Panc1 (cell line): ENCODE measurements at regions not wholly inside any gene's neighbourhood (a gene's known extent, or its start where the extent isn't known, plus 50 kb on each side); places are given as distances from the start of the nearest gene placed in this dataset.

Experiments used
- ATAC-seq: fragments of 200-7000 bp; cut with Tn5 transposase; 2 replicates; pipeline ENCODE4 v1.9.1; 2020; ENCODE audit warnings: mild to moderate bottlenecking, moderate library complexity
- BruUV-seq: library from RNA; stranded (reverse); fragments of 400-500 nt; replicated peaks from 2 replicates; lab custom pipeline; 2021; lab: Mats Ljungman, UMichigan
- CTCF ChIA-PET: fragments of 300-600 bp; sonication (Branson Sonifier 250); formaldehyde crosslinking; loops from one replicate; lab custom pipeline; 2022; ENCODE audit warnings: antibody characterized with exemption; lab: Charles Lee
- POLR2A ChIA-PET: fragments of 300-600 bp; sonication (Branson Sonifier 250); formaldehyde crosslinking; loops from one replicate; lab custom pipeline; 2022; ENCODE audit warnings: antibody characterized with exemption; lab: Charles Lee
- DNase-seq: peaks from one replicate; pipeline ENCODE4 v3.0.0-alpha.2; 2010; ENCODE audit warnings: low read depth, low spot score
- H3K27ac ChIP-seq: 2 replicates; pipeline ENCODE4 v1.5.1; 2011; ENCODE audit warnings: mild to moderate bottlenecking, low read length, inconsistent platforms
- H3K27me3 ChIP-seq: fragments of 200-500 bp; sonication (Bioruptor generic); 2 replicates; pipeline ENCODE4 v1.6.0; 2014; ENCODE audit warnings: low read length, inconsistent platforms; ENCODE audit not compliant: control insufficient read depth, insufficient read depth
- H3K36me3 ChIP-seq: fragments of 200-500 bp; sonication (Bioruptor generic); 2 replicates; pipeline ENCODE4 v1.5.1; 2014; ENCODE audit warnings: inconsistent platforms, mild to moderate bottlenecking, low read length, moderate library complexity; ENCODE audit not compliant: control insufficient read depth, insufficient read depth
- H3K4me1 ChIP-seq: 2 replicates; pipeline ENCODE4 v1.5.1; 2011; ENCODE audit warnings: inconsistent platforms, mild to moderate bottlenecking, low read length, moderate library complexity; ENCODE audit not compliant: control insufficient read depth, insufficient read depth
- H3K4me3 ChIP-seq, 2 experiments: 2 replicates each; pipeline ENCODE4 v1.5.1; 2011 to 2012; ENCODE audit warnings: low read depth in 2 of 2, low read length in 2 of 2, mild to moderate bottlenecking in 2 of 2, inconsistent platforms in 1 of 2, moderate library complexity in 1 of 2
- H3K9me3 ChIP-seq: fragments of 200-500 bp; sonication (Bioruptor generic); 2 replicates; pipeline ENCODE4 v1.5.1; 2014; ENCODE audit warnings: low read depth, mild to moderate bottlenecking, inconsistent platforms, low read length, moderate library complexity; ENCODE audit not compliant: control insufficient read depth, insufficient read depth
- POLR2AphosphoS5 ChIP-seq: IDR thresholded peaks from 2 replicates; pipeline ENCODE4 v1.6.1; 2012; ENCODE audit warnings: mild to moderate bottlenecking, low read depth, low read length, moderate library complexity
- SIN3A ChIP-seq: IDR thresholded peaks from 2 replicates; pipeline ENCODE4 v1.6.1; 2012; ENCODE audit warnings: low read depth, mild to moderate bottlenecking, low read length, moderate library complexity, borderline replicate concordance; ENCODE audit not compliant: insufficient read depth
- TCF7L2 ChIP-seq: IDR thresholded peaks from 2 replicates; pipeline ENCODE4 v1.6.1; 2011; ENCODE audit warnings: mild to moderate bottlenecking, low read depth, low read length, inconsistent platforms
- in situ Hi-C: cut with HindIII; loops from 2 replicates; pipeline ENCODE4 v1.10.0; 2016; ENCODE audit warnings: low sequenced_read_pairs, low pct_unique_long_range_greater_than_20kb
- intact Hi-C: fragments of 100-400 bp; cut with micrococcal nuclease; formaldehyde crosslinking; loops from one replicate; pipeline ENCODE4 v1.10.0; 2022; ENCODE audit not compliant: unreplicated experiment
- TF ChIP-seq, protein P1 (sequence below), 2 experiments: IDR thresholded peaks; 2 replicates each; pipeline ENCODE4 v1.6.1; 2011 to 2012; ENCODE audit warnings: low read depth in 2 of 2, control low read depth in 1 of 2, low read length in 1 of 2, mild to moderate bottlenecking in 1 of 2, moderate library complexity in 1 of 2; ENCODE audit not compliant: insufficient read depth in 1 of 2
- TF ChIP-seq, protein P2 (sequence below): fragments of 450-650 bp; IDR thresholded peaks from 2 replicates; pipeline ENCODE4 v1.5.1; 2017; ENCODE audit warnings: mild to moderate bottlenecking

DNA sequence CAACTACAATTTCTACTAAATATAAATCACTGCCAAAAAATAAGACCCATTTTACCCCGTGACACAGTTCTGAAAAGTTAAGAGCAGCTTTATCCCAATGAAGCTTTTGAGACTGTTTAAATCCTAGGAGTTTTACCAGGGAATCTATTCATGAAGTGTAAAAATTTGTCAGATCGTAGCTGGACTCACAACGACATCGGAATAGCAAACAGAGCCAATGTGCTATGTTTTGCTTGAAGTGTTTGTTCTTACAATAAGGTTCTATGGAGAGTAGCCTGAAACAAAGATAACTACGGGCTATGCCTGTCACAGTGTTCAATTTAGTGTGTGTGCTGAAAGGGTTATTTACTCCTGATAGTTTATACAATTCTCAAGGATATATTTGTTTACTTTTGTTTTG lies 78.5 kb upstream of the L3MBTL4 start:
- no peaks in the 10 kb centered on the region for H3K9me3 ChIP-seq
- ATAC-seq (no peak), DNase-seq (no peak)
- no peak for TF ChIP-seq TCF7L2
- TF ChIP-seq SIN3A = no peak
- TF ChIP-seq POLR2AphosphoS5 = no peak
- POLR2A ChIA-PET = no interaction called here
- BruUV-seq = no TSS peak
- intact Hi-C loops (no loop called here), in situ Hi-C loops (no loop called here)
- CTCF ChIA-PET = no interaction called here
- no peak overlapping the region for H3K4me3 ChIP-seq
- no peak overlapping the region for H3K27ac ChIP-seq
- H3K36me3 ChIP-seq = no peaks in the 10 kb centered on the region
- no peaks in the 10 kb centered on the region for H3K4me1 ChIP-seq
- H3K27me3 ChIP-seq = no peaks in the 10 kb centered on the region

DNA sequence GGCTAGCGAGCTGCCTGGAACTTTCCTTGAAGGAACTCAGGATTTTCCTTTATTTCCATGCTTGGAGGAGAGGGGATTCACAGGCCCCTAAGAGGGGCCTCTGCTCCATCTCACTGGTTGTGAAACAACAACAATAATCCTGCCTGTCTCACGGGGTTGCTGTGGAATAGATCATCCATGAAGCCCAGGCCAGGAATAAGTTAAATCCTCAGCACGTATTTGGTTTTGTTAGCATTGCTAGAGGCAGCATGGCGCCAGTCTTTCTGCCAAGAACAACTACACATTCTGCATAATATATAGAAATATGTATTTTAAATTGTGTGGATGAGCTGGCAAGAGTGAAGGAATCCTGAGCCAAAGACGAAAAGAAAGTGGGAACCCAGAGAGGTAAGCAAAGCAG lies 80.8 kb upstream of the L3MBTL4 start:
- POLR2A ChIA-PET = no interaction called here
- no peaks in the 10 kb centered on the region for H3K9me3 ChIP-seq
- BruUV-seq = no TSS peak
- no peaks in the 10 kb centered on the region for H3K27me3 ChIP-seq
- TF ChIP-seq, protein P1, sequence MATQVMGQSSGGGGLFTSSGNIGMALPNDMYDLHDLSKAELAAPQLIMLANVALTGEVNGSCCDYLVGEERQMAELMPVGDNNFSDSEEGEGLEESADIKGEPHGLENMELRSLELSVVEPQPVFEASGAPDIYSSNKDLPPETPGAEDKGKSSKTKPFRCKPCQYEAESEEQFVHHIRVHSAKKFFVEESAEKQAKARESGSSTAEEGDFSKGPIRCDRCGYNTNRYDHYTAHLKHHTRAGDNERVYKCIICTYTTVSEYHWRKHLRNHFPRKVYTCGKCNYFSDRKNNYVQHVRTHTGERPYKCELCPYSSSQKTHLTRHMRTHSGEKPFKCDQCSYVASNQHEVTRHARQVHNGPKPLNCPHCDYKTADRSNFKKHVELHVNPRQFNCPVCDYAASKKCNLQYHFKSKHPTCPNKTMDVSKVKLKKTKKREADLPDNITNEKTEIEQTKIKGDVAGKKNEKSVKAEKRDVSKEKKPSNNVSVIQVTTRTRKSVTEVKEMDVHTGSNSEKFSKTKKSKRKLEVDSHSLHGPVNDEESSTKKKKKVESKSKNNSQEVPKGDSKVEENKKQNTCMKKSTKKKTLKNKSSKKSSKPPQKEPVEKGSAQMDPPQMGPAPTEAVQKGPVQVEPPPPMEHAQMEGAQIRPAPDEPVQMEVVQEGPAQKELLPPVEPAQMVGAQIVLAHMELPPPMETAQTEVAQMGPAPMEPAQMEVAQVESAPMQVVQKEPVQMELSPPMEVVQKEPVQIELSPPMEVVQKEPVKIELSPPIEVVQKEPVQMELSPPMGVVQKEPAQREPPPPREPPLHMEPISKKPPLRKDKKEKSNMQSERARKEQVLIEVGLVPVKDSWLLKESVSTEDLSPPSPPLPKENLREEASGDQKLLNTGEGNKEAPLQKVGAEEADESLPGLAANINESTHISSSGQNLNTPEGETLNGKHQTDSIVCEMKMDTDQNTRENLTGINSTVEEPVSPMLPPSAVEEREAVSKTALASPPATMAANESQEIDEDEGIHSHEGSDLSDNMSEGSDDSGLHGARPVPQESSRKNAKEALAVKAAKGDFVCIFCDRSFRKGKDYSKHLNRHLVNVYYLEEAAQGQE (IDR thresholded peaks at IDR 0.05; ENCODE audit: insufficient read depth in 1 of 2, low read depth in 2 of 2, low read length in 1 of 2) = no peak
- TF ChIP-seq POLR2AphosphoS5 (no peak), TCF7L2 (no peak), SIN3A (no peak)
- TF ChIP-seq, protein P2, sequence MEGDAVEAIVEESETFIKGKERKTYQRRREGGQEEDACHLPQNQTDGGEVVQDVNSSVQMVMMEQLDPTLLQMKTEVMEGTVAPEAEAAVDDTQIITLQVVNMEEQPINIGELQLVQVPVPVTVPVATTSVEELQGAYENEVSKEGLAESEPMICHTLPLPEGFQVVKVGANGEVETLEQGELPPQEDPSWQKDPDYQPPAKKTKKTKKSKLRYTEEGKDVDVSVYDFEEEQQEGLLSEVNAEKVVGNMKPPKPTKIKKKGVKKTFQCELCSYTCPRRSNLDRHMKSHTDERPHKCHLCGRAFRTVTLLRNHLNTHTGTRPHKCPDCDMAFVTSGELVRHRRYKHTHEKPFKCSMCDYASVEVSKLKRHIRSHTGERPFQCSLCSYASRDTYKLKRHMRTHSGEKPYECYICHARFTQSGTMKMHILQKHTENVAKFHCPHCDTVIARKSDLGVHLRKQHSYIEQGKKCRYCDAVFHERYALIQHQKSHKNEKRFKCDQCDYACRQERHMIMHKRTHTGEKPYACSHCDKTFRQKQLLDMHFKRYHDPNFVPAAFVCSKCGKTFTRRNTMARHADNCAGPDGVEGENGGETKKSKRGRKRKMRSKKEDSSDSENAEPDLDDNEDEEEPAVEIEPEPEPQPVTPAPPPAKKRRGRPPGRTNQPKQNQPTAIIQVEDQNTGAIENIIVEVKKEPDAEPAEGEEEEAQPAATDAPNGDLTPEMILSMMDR = no peak
- CTCF ChIA-PET = no interaction called here
- no peak overlapping the region for H3K4me3 ChIP-seq
- no peak overlapping the region for H3K27ac ChIP-seq
- no peaks in the 10 kb centered on the region for H3K36me3 ChIP-seq
- no peak for DNase-seq
- ATAC-seq = no peak
- no peaks in the 10 kb centered on the region for H3K4me1 ChIP-seq
- intact Hi-C loops (no loop called here), in situ Hi-C loops (no loop called here)

DNA sequence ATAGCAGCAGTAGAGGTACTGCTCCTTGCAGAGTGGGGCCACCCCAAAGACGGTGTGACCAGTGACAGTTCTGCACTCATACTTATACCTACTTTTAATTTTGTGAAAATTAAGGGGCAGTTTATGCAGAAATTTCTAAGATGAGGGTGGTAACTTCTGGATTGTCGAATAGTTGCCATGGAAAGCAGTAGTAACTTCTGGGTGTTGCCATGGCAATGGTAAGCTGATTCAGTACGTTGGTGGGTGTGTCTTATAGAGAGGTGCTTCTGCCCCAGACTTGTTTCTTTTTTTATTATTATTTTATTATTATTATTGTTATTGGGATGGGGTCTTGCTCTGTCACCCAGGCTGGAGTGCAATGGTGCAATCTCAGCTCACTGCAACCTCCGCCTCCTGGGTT lies 82.8 kb upstream of the L3MBTL4 start:
- BruUV-seq = no TSS peak
- no peaks in the 10 kb centered on the region for H3K9me3 ChIP-seq
- intact Hi-C loops = no loop called here
- H3K4me1 ChIP-seq = no peaks in the 10 kb centered on the region
- ATAC-seq = no peak
- in situ Hi-C loops = no loop called here
- DNase-seq = no peak
- no peak overlapping the region for H3K27ac ChIP-seq
- no peak overlapping the region for H3K4me3 ChIP-seq
- no peaks in the 10 kb centered on the region for H3K36me3 ChIP-seq
- no peaks in the 10 kb centered on the region for H3K27me3 ChIP-seq
- CTCF ChIA-PET = no interaction called here
- POLR2A ChIA-PET = no interaction called here
- TF ChIP-seq, protein P2 = no peak
- TF ChIP-seq SIN3A (no peak), POLR2AphosphoS5 (no peak), TCF7L2 (no peak)
- TF ChIP-seq, protein P1 (IDR thresholded peaks at IDR 0.05; ENCODE audit: insufficient read depth in 1 of 2, low read depth in 2 of 2, low read length in 1 of 2) = no peak
